Stomach (tissue), 4 donors: ENCODE measurements at regions not wholly inside any gene's neighbourhood (a gene's known extent, or its start where the extent isn't known, plus 50 kb on each side); places are given as distances from the start of the nearest gene placed in this dataset.

Source experiments
- CTCF ChIP-seq, 7 experiments: fragments of 450-650 bp in 4 of 7; fragments of 200-600 bp in 3 of 7; sonication (generic) in 3 of 7; IDR thresholded peaks; one replicate each; pipeline ENCODE4 v1.5.1; 2016 to 2019; ENCODE audit warnings: antibody characterized with exemption in 7 of 7, control low read depth in 2 of 7, mild to moderate bottlenecking in 1 of 7
- EP300 ChIP-seq: sonication (generic); formaldehyde crosslinking; IDR thresholded peaks from one replicate; pipeline ENCODE4 v1.6.1; 2017; ENCODE audit warnings: antibody characterized with exemption
- POLR2AphosphoS5 ChIP-seq, 3 donors: sonication (generic); formaldehyde crosslinking; IDR thresholded peaks; one replicate each; pipeline ENCODE4 v1.6.1; 2016; ENCODE audit warnings: antibody characterized with exemption in 3 of 3

GRCh38 chr6:8904754-8905153 is 469.4 kb upstream of the SLC35B3 start:
- TF ChIP-seq CTCF (IDR thresholded peaks at IDR 0.05) (no peak), POLR2AphosphoS5 (IDR thresholded peaks at IDR 0.05) (no peak), EP300 (no peak)
